GM21526 (cell line): ENCODE measurements at regions not wholly inside any gene's neighbourhood (a gene's known extent, or its start where the extent isn't known, plus 50 kb on each side); places are given as distances from the start of the nearest gene placed in this dataset.
"Not testable (repeated sequence)": the region's sequence is repeated elsewhere in the genome, so short reads cannot be mapped to it uniquely, and the experiment has no call there.

Source experiments
- ATAC-seq: cut with Tn5 transposase; IDR thresholded peaks from one replicate; pipeline ENCODE4 v1.9.1; 2021; ENCODE audit warnings: moderate library complexity; ENCODE audit not compliant: unreplicated experiment, low FRiP score

- no peak for ATAC-seq
Measured at GRCh38 chr2:37800176-37800858, 124.8 kb upstream of the RMDN2 start.

- no peak for ATAC-seq
Measured at GRCh38 chr2:37802211-37802752, 122.8 kb upstream of the RMDN2 start.

GRCh38 chr2:37802899-37803379, 122.1 kb upstream of the RMDN2 start:
- ATAC-seq = no peak

GRCh38 chr2:37806004-37806403, 119.1 kb upstream of the RMDN2 start:
- not testable (repeated sequence) for ATAC-seq

GRCh38 chr2:37809525-37809924, 115.6 kb upstream of the RMDN2 start:
- no peak for ATAC-seq

GRCh38 chr2:37809931-37810570, 115.0 kb upstream of the RMDN2 start:
- ATAC-seq = no peak

GRCh38 chr2:37812414-37812813, 112.7 kb upstream of the RMDN2 start:
- no peak for ATAC-seq

- ATAC-seq = no peak
Measured at GRCh38 chr2:37812941-37813730, 112.0 kb upstream of the RMDN2 start.

GRCh38 chr2:37816036-37816435, 109.1 kb upstream of the RMDN2 start:
- ATAC-seq = no peak

- ATAC-seq = no peak
Measured at GRCh38 chr2:37816686-37817085, 108.4 kb upstream of the RMDN2 start.

GRCh38 chr2:37819186-37819585, 105.9 kb upstream of the RMDN2 start:
- no peak for ATAC-seq

GRCh38 chr2:37820471-37820986, 104.6 kb upstream of the RMDN2 start:
- ATAC-seq = no peak

GRCh38 chr2:37825586-37825985, 99.5 kb upstream of the RMDN2 start:
- ATAC-seq = no peak

- no peak for ATAC-seq
Measured at GRCh38 chr2:37826611-37827010, 98.5 kb upstream of the RMDN2 start.

GRCh38 chr2:37827455-37827854, 97.6 kb upstream of the RMDN2 start:
- no peak for ATAC-seq

- no peak for ATAC-seq
Measured at GRCh38 chr2:37827911-37828511, 97.1 kb upstream of the RMDN2 start.

GRCh38 chr2:37829202-37829601, 95.9 kb upstream of the RMDN2 start:
- ATAC-seq = no peak

- ATAC-seq = no peak
Measured at GRCh38 chr2:37829616-37830395, 95.3 kb upstream of the RMDN2 start.

GRCh38 chr2:37830636-37831035, 94.5 kb upstream of the RMDN2 start:
- no peak for ATAC-seq
